AG10803 (cell line): ENCODE measurements at regions not wholly inside any gene's neighbourhood (a gene's known extent, or its start where the extent isn't known, plus 50 kb on each side); places are given as distances from the start of the nearest gene placed in this dataset.
A peak's percentile ranks its signal among the peaks of the same experiment; 100 is the strongest.

Experiments used
- DNase-seq: peaks from one replicate; pipeline ENCODE4 v3.0.0; 2010; ENCODE audit warnings: low read depth
- H3K4me3 ChIP-seq: 2 replicates; pipeline ENCODE4 v1.5.1; 2011; ENCODE audit warnings: mild to moderate bottlenecking, low read length, control low read depth
- CTCF ChIP-seq: conservative IDR thresholded peaks from 2 replicates; pipeline ENCODE4 v1.5.1; 2011; ENCODE audit warnings: mild to moderate bottlenecking, low read length, control low read depth, inconsistent platforms

DNA sequence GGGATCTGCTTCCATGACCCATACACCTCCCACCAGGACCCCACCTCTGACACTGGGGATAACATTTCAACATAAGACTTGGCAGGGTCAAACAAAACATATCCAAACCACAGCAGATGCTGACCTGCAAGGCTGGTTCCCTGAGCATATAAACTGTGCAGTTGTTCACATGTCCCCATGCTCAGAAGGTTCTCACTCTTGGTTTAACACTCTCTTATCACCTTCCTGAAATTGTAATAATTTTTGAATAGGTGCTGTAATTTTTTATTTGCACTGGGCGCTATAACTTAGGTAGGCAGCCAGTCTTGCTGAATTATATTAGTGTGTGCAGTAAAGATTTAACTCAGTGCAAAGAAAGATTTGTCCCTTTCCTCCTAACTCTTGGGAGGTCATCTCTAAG lies 824.8 kb upstream of the SOX9 start:
- H3K4me3 ChIP-seq: no peak overlapping the region
- no peak for DNase-seq
- no peak for TF ChIP-seq CTCF

DNA sequence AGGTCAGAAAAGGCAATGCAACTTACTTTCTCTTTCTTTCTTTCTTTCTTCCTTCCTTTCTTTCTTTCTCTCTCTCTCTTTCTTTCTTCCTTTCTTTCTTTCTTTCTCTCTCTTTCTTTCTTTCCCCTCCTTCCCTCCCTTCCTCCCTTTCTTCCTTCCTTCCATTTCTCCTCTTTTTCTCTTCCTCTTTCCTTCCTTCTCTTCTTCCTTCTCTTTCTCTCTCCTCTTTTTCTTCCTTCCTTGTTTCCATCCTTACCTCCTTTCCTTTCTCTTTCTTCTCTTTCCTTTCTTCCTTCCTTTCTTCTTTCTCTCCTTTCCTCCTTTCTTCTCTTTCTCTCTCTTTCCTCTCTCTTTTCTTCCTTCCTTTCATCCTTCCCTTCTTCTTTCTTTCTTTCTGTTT lies 819.8 kb upstream of the SOX9 start:
- TF ChIP-seq CTCF: no peak
- no peak for DNase-seq
- no peak overlapping the region for H3K4me3 ChIP-seq

- no peak for DNase-seq
- H3K4me3 ChIP-seq: no peak overlapping the region
- TF ChIP-seq CTCF: no peak
Measured at GRCh38 chr17:71302721-71303549, 817.9 kb upstream of the SOX9 start.

GRCh38 chr17:71304498-71305158 lies 816.2 kb upstream of the SOX9 start:
- TF ChIP-seq CTCF: no peak
- no peak overlapping the region for H3K4me3 ChIP-seq
- no peak for DNase-seq

GRCh38 chr17:71313866-71314265 lies 807.0 kb upstream of the SOX9 start:
- peak; percentile 72 for DNase-seq
- H3K4me3 ChIP-seq: no peak overlapping the region
- no peak for TF ChIP-seq CTCF

GRCh38 chr17:71315568-71315967 lies 805.3 kb upstream of the SOX9 start:
- no peak for TF ChIP-seq CTCF
- H3K4me3 ChIP-seq: no peak overlapping the region
- DNase-seq: no peak

DNA sequence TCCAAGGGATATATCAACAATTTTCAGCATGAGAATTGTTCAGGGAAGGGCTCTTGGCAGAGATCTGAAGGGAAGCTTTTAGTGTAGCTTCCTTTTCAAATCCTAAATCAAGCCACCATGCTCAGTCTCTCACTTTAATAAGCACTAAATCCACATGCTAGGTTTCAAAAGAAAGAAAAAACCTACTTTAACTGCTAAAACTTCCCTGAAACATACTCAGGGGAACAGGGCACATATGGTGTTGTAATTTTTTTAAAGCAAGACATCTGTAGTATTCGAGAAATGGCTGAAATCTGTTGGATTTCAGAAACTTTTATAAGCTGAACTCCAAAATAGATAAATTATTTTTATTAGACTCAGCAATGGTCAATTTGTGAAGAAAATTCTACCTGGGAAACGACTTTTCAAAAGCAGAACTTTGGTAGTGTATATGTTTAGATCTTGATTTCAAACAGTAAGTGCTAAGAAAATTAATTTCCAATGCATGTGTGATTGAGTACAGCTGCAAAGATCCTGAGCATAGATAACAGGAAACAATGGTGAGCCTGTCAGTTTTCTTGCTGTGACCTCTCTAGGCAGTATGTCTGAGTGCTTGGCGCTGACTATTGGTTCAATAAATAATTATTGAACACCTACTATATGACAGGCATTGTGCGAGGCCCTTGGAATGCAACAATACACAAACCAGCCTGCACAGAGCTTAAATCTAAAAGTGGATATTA lies 804.5 kb upstream of the SOX9 start:
- no peak overlapping the region for H3K4me3 ChIP-seq
- peak; percentile 82 for DNase-seq
- TF ChIP-seq CTCF: no peak
